Gastroesophageal sphincter (tissue), 4 donors: ENCODE measurements at regions not wholly inside any gene's neighbourhood (a gene's known extent, or its start where the extent isn't known, plus 50 kb on each side); places are given as distances from the start of the nearest gene placed in this dataset.

ENCODE experiments used
- ATAC-seq: fragments of 150-250 bp; one replicate; pipeline ENCODE4 v1.9.1; 2016; ENCODE audit warnings: mild to moderate bottlenecking, moderate library complexity
- H3K27ac ChIP-seq, 4 donors: fragments of 200-600 bp; sonication (generic) in 3 of 4; 1 replicate in 3 of 4; 2 replicates in 1 of 4; pipeline ENCODE4 v1.5.1; 2016 to 2019
- H3K27me3 ChIP-seq: fragments of 200-600 bp; sonication (generic); one replicate; pipeline ENCODE4 v1.5.1; 2019
- H3K36me3 ChIP-seq, 2 donors: fragments of 200-600 bp; sonication (generic); one replicate each; pipeline ENCODE4 v1.5.1; 2019; ENCODE audit warnings: control low read depth in 1 of 2
- H3K4me1 ChIP-seq, 3 donors: fragments of 200-600 bp; sonication (generic); 1 replicate in 2 of 3; 2 replicates in 1 of 3; pipeline ENCODE4 v1.5.1; 2016 to 2019; ENCODE audit warnings: control low read depth in 2 of 3
- H3K4me3 ChIP-seq, 2 donors: fragments of 200-600 bp; sonication (generic); one replicate each; pipeline ENCODE4 v1.5.1; 2019; ENCODE audit warnings: mild to moderate bottlenecking in 1 of 2, moderate library complexity in 1 of 2
- H3K9me3 ChIP-seq, 3 donors: fragments of 200-600 bp; sonication (generic); one replicate each; pipeline ENCODE4 v1.5.1; 2017 to 2019; ENCODE audit warnings: control low read depth in 2 of 3
- CTCF ChIP-seq, 4 experiments: fragments of 200-600 bp in 2 of 4; fragments of 450-650 bp in 2 of 4; sonication (generic) in 1 of 4; IDR thresholded peaks; one replicate each; pipeline ENCODE4 v1.5.1; 2017 to 2019; ENCODE audit warnings: antibody characterized with exemption in 4 of 4, mild to moderate bottlenecking in 2 of 4, moderate library complexity in 2 of 4
- EP300 ChIP-seq: sonication (generic); formaldehyde crosslinking; IDR thresholded peaks from one replicate; pipeline ENCODE4 v1.6.1; 2017; ENCODE audit warnings: antibody characterized with exemption, mild to moderate bottlenecking
- POLR2A ChIP-seq, 2 donors: fragments of 450-650 bp; IDR thresholded peaks; one replicate each; pipeline ENCODE4 v1.6.1; 2017; ENCODE audit warnings: antibody characterized with exemption in 2 of 2, mild to moderate bottlenecking in 2 of 2, moderate library complexity in 1 of 2
- POLR2AphosphoS5 ChIP-seq: sonication (generic); formaldehyde crosslinking; IDR thresholded peaks from one replicate; pipeline ENCODE4 v1.6.1; 2017; ENCODE audit warnings: antibody characterized with exemption
- WGBS, 2 donors: methylation state at CpG; one replicate each; pipeline ENCODE4 v1.1.5; 2018; ENCODE audit warnings: low coverage in 1 of 2; 5-methylcytosine and 5-hydroxymethylcytosine counted together

- no peak for TF ChIP-seq CTCF (IDR thresholded peaks at IDR 0.05)
- TF ChIP-seq POLR2AphosphoS5: no peak
- TF ChIP-seq POLR2A (IDR thresholded peaks at IDR 0.05): no peak
- no peak for TF ChIP-seq EP300
- no peaks in the 10 kb centered on the region for H3K4me1 ChIP-seq
- H3K36me3 ChIP-seq: no peaks in the 10 kb centered on the region
- no peak overlapping the region for H3K4me3 ChIP-seq
- H3K27ac ChIP-seq: no peak overlapping the region
- WGBS, 2 donors: 78 to 83% methylated on average over 5 of the region's 5 CpGs
- no peaks in the 10 kb centered on the region for H3K9me3 ChIP-seq
- no peak for ATAC-seq
- H3K27me3 ChIP-seq: no peaks in the 10 kb centered on the region
Measured at GRCh38 chr6:90934081-90934480, 347.2 kb upstream of the MAP3K7 start.

GRCh38 chr6:90932351-90932750, 345.5 kb upstream of the MAP3K7 start:
- H3K27me3 ChIP-seq: no peaks in the 10 kb centered on the region
- WGBS, 2 donors: 91% methylated on average over 1 of the region's 1 CpG; no CpG with 5 or more reads in 1 of the 2 donors
- H3K36me3 ChIP-seq: no peaks in the 10 kb centered on the region
- no peaks in the 10 kb centered on the region for H3K4me1 ChIP-seq
- no peaks in the 10 kb centered on the region for H3K9me3 ChIP-seq
- no peak overlapping the region for H3K4me3 ChIP-seq
- H3K27ac ChIP-seq: no peak overlapping the region
- no peak for ATAC-seq
- TF ChIP-seq CTCF (IDR thresholded peaks at IDR 0.05) (no peak), EP300 (no peak), POLR2AphosphoS5 (no peak), POLR2A (IDR thresholded peaks at IDR 0.05) (no peak)

GRCh38 chr6:90928051-90928450, 341.2 kb upstream of the MAP3K7 start:
- TF ChIP-seq POLR2A (IDR thresholded peaks at IDR 0.05) (no peak), EP300 (no peak)
- 52% methylated on average over 2 of the region's 2 CpGs for WGBS, 2 donors
- Histone ChIP-seq H3K27ac (no peak overlapping the region), H3K27me3 (no peaks in the 10 kb centered on the region), H3K9me3 (no peaks in the 10 kb centered on the region), H3K36me3 (no peaks in the 10 kb centered on the region), H3K4me3 (no peak overlapping the region), H3K4me1 (no peaks in the 10 kb centered on the region)
- no peak for ATAC-seq

GRCh38 chr6:90925726-90926125, 338.9 kb upstream of the MAP3K7 start:
- no peaks in the 10 kb centered on the region for H3K9me3 ChIP-seq
- no peaks in the 10 kb centered on the region for H3K4me1 ChIP-seq
- TF ChIP-seq CTCF (IDR thresholded peaks at IDR 0.05) (no peak), POLR2AphosphoS5 (no peak), EP300 (no peak), POLR2A (IDR thresholded peaks at IDR 0.05) (no peak)
- H3K27me3 ChIP-seq: no peaks in the 10 kb centered on the region
- no peaks in the 10 kb centered on the region for H3K36me3 ChIP-seq
- no peak for ATAC-seq
- WGBS, 2 donors: 31 to 32% methylated on average over 3 to 4 of the region's 4 CpGs
- H3K4me3 ChIP-seq: no peak overlapping the region
- H3K27ac ChIP-seq: no peak overlapping the region

GRCh38 chr6:90922325-90922724, 335.5 kb upstream of the MAP3K7 start:
- 80 to 89% methylated on average over 1 of the region's 1 CpG for WGBS, 2 donors
- no peak for ATAC-seq

More at GRCh38 chr6:90922325-90922724, 335.5 kb upstream of the MAP3K7 start:
- Histone ChIP-seq H3K4me3 (no peak overlapping the region), H3K36me3 (no peaks in the 10 kb centered on the region), H3K9me3 (no peaks in the 10 kb centered on the region), H3K27ac (no peak overlapping the region), H3K27me3 (no peaks in the 10 kb centered on the region), H3K4me1 (no peaks in the 10 kb centered on the region)
- no peak for TF ChIP-seq POLR2AphosphoS5
- TF ChIP-seq CTCF (IDR thresholded peaks at IDR 0.05): no peak
- TF ChIP-seq POLR2A (IDR thresholded peaks at IDR 0.05): no peak
- TF ChIP-seq EP300: no peak
